IMR-90 (cell line): ENCODE measurements at regions not wholly inside any gene's neighbourhood (a gene's known extent, or its start where the extent isn't known, plus 50 kb on each side); places are given as distances from the start of the nearest gene placed in this dataset.

Source experiments
- ATAC-seq: fragments of 200-7000 bp; cut with Tn5 transposase; 2 replicates; pipeline ENCODE4 v1.9.1; 2020; ENCODE audit warnings: low read depth, mild to moderate bottlenecking, moderate library complexity
- BruUV-seq: library from RNA; stranded (reverse); fragments of 400-500 nt; replicated peaks from 2 replicates; lab custom pipeline; 2021; lab: Mats Ljungman, UMichigan
- CTCF ChIA-PET: fragments of 300-600 bp; formaldehyde crosslinking; extraction: SDS; loops from one replicate; lab custom pipeline; 2021; ENCODE audit warnings: antibody characterized with exemption; lab: Yijun Ruan, JAX
- POLR2A ChIA-PET: fragments of 300-600 bp; sonication (Branson Sonifier 250); formaldehyde crosslinking; loops from one replicate; lab custom pipeline; 2022; ENCODE audit warnings: antibody characterized with exemption; ENCODE audit not compliant: unreplicated experiment; lab: Charles Lee
- DNase-seq: peaks from one replicate; pipeline ENCODE4 v3.0.0; 2013
- H2AFZ ChIP-seq: replicated peaks from 2 replicates; pipeline ENCODE3; 2013; ENCODE audit warnings: low read length, mild to moderate bottlenecking; ENCODE audit not compliant: poor library complexity
- H2AK5ac ChIP-seq: 2 replicates; pipeline ENCODE4 v1.6.1; 2013; ENCODE audit warnings: low read depth, low read length, inconsistent platforms
- H2AK9ac ChIP-seq: replicated peaks from 2 replicates; pipeline ENCODE3; 2013; ENCODE audit warnings: mild to moderate bottlenecking, low read depth, low read length, moderate library complexity; ENCODE audit not compliant: poor library complexity
- H2BK120ac ChIP-seq: 2 replicates; pipeline ENCODE4 v1.6.1; 2013; ENCODE audit warnings: low read depth, low read length, inconsistent platforms
- H2BK15ac ChIP-seq: 3 replicates; pipeline ENCODE4 v1.6.1; 2013; ENCODE audit warnings: low read depth, low read length, inconsistent platforms
- H2BK20ac ChIP-seq: 2 replicates; pipeline ENCODE4 v1.6.1; 2013; ENCODE audit warnings: low read depth, mild to moderate bottlenecking, inconsistent platforms, low read length, moderate library complexity
- H2BK5ac ChIP-seq: 2 replicates; pipeline ENCODE4 v1.6.1; 2013; ENCODE audit warnings: mild to moderate bottlenecking, low read depth, low read length, inconsistent platforms; ENCODE audit not compliant: poor library complexity, severe bottlenecking
- H3K14ac ChIP-seq: replicated peaks from 2 replicates; pipeline ENCODE4 v1.6.1; 2013; ENCODE audit warnings: low read depth, low read length, inconsistent platforms
- H3K18ac ChIP-seq: 2 replicates; pipeline ENCODE4 v1.6.1; 2013; ENCODE audit warnings: low read depth, low read length, control low read depth
- H3K23ac ChIP-seq: 2 replicates; pipeline ENCODE4 v1.6.1; 2013; ENCODE audit warnings: low read depth, low read length, inconsistent platforms
- H3K27ac ChIP-seq: 2 replicates; pipeline ENCODE4 v1.5.1; 2013; ENCODE audit warnings: mild to moderate bottlenecking, control low read depth, low read length; ENCODE audit not compliant: insufficient read depth
- H3K27me3 ChIP-seq: 2 replicates; pipeline ENCODE4 v1.6.1; 2013; ENCODE audit warnings: low read length; ENCODE audit not compliant: control insufficient read depth, insufficient read depth
- H3K36me3 ChIP-seq: 2 replicates; pipeline ENCODE4 v1.6.1; 2013; ENCODE audit warnings: low read length, mixed read lengths; ENCODE audit not compliant: control insufficient read depth, insufficient read depth
- H3K4ac ChIP-seq: 2 replicates; pipeline ENCODE4 v1.6.1; 2013; ENCODE audit warnings: low read depth, low read length, inconsistent platforms
- H3K4me1 ChIP-seq: 2 replicates; pipeline ENCODE4 v1.6.1; 2013; ENCODE audit warnings: low read length, mixed read lengths; ENCODE audit not compliant: control insufficient read depth, insufficient read depth
- H3K4me2 ChIP-seq: 2 replicates; pipeline ENCODE4 v1.6.1; 2013; ENCODE audit warnings: low read depth, mild to moderate bottlenecking, control low read depth, low read length, moderate library complexity
- H3K4me3 ChIP-seq: 2 replicates; pipeline ENCODE4 v1.5.1; 2013; ENCODE audit warnings: low read depth, mild to moderate bottlenecking, control low read depth, low read length, moderate library complexity; ENCODE audit not compliant: insufficient read depth
- H3K56ac ChIP-seq: 2 replicates; pipeline ENCODE4 v1.6.1; 2013; ENCODE audit warnings: low read length, inconsistent platforms; ENCODE audit not compliant: insufficient read depth; ENCODE audit errors: extremely low read depth
- H3K79me1 ChIP-seq, 2 experiments: 2 replicates each; pipeline ENCODE4 v1.6.1; 2013; ENCODE audit warnings: low read length in 2 of 2, inconsistent platforms in 1 of 2, low read depth in 1 of 2
- H3K9ac ChIP-seq: 2 replicates; pipeline ENCODE4 v1.6.1; 2013; ENCODE audit warnings: low read depth, low read length, control low read depth
- H3K9me1 ChIP-seq: 2 replicates; pipeline ENCODE4 v1.6.1; 2013; ENCODE audit warnings: low read length, inconsistent platforms; ENCODE audit not compliant: insufficient read depth
- H3K9me3 ChIP-seq: 2 replicates; pipeline ENCODE4 v1.6.1; 2013; ENCODE audit warnings: low read length; ENCODE audit not compliant: control insufficient read depth, insufficient read depth
- H4K20me1 ChIP-seq: 2 replicates; pipeline ENCODE4 v1.6.1; 2013; ENCODE audit warnings: low read length, inconsistent platforms; ENCODE audit not compliant: insufficient read depth
- H4K5ac ChIP-seq: 2 replicates; pipeline ENCODE4 v1.6.1; 2013; ENCODE audit warnings: mild to moderate bottlenecking, low read depth, low read length, control low read depth
- H4K8ac ChIP-seq, 2 experiments: 2 replicates each; pipeline ENCODE4 v1.6.1; 2013; ENCODE audit warnings: low read depth in 2 of 2, low read length in 2 of 2, control low read depth in 1 of 2, inconsistent platforms in 1 of 2
- H4K91ac ChIP-seq: 2 replicates; pipeline ENCODE4 v1.6.1; 2013; ENCODE audit warnings: low read depth, low read length, inconsistent platforms; ENCODE audit not compliant: insufficient read depth
- CEBPB ChIP-seq: IDR thresholded peaks from 2 replicates; pipeline ENCODE4 v1.6.1; 2012; ENCODE audit warnings: low read depth, low read length, improper control_type of control experiment
- CHD1 ChIP-seq: IDR thresholded peaks from 2 replicates; pipeline ENCODE4 v1.6.1; 2012; ENCODE audit warnings: low read depth, low read length, improper control_type of control experiment
- CTCF ChIP-seq: conservative IDR thresholded peaks from 2 replicates; pipeline ENCODE4 v1.5.1; 2012; ENCODE audit warnings: mild to moderate bottlenecking, low read depth, low read length, improper control_type of control experiment
- ELK1 ChIP-seq: fragments of 150-350 bp; IDR thresholded peaks from 2 replicates; pipeline ENCODE4 v1.6.1; 2016; ENCODE audit warnings: low read depth, mild to moderate bottlenecking, low read length, moderate library complexity, borderline replicate concordance
- MAFK ChIP-seq: IDR thresholded peaks from 2 replicates; pipeline ENCODE4 v1.6.1; 2012; ENCODE audit warnings: low read depth, low read length, improper control_type of control experiment
- MAZ ChIP-seq: IDR thresholded peaks from 2 replicates; pipeline ENCODE4 v1.6.1; 2012; ENCODE audit warnings: low read depth, mild to moderate bottlenecking, low read length, improper control_type of control experiment, moderate library complexity, borderline replicate concordance
- NFE2L2 ChIP-seq: fragments of 150-350 bp; IDR thresholded peaks from 2 replicates; pipeline ENCODE4 v1.6.1; 2016; ENCODE audit warnings: low read depth, mild to moderate bottlenecking, low read length
- POLR2A ChIP-seq: IDR thresholded peaks from 2 replicates; pipeline ENCODE4 v1.6.1; 2012; ENCODE audit warnings: mild to moderate bottlenecking, low read depth, low read length
- RAD21 ChIP-seq: IDR thresholded peaks from 2 replicates; pipeline ENCODE4 v1.6.1; 2012; ENCODE audit warnings: low read length, improper control_type of control experiment
- RCOR1 ChIP-seq: IDR thresholded peaks from 2 replicates; pipeline ENCODE4 v1.6.1; 2012; ENCODE audit warnings: mild to moderate bottlenecking, low read length, improper control_type of control experiment; ENCODE audit not compliant: insufficient replicate concordance
- RFX5 ChIP-seq: IDR thresholded peaks from 2 replicates; pipeline ENCODE4 v1.8.0; 2012; ENCODE audit warnings: low read depth, mild to moderate bottlenecking, low read length, moderate library complexity
- SMC3 ChIP-seq: fragments of 150-350 bp; IDR thresholded peaks from 2 replicates; pipeline ENCODE4 v1.6.1; 2016; ENCODE audit warnings: low read depth, mild to moderate bottlenecking, antibody characterized with exemption, low read length, moderate library complexity
- USF2 ChIP-seq: fragments of 150-350 bp; IDR thresholded peaks from 2 replicates; pipeline ENCODE4 v1.6.1; 2017; ENCODE audit warnings: mild to moderate bottlenecking, antibody characterized with exemption, low read length, low read depth
- WGBS, 2 experiments: methylation state at CpG; one replicate each; pipeline versions ENCODE4 v1.1.5 to v1.1.7; 2013; ENCODE audit warnings: missing lambda C conversion rate in 2 of 2; ENCODE audit not compliant: insufficient read length in 1 of 2; ENCODE audit errors: extremely low coverage in 2 of 2; 5-methylcytosine and 5-hydroxymethylcytosine counted together
- dilution Hi-C: fragments of 300-500 bp; cut with HindIII; formaldehyde crosslinking; loops from one replicate; pipeline ENCODE4 v1.14.3; 2018; ENCODE audit warnings: low sequenced_read_pairs; ENCODE audit not compliant: unreplicated experiment
- in situ Hi-C: fragments of 300-500 bp; cut with MboI; formaldehyde crosslinking; loops from 3 replicates; pipeline ENCODE4 v1.14.3; 2019; ENCODE audit warnings: low sequenced_read_pairs, inconsistent platforms, mixed read lengths
- intact Hi-C: fragments of 100-400 bp; cut with micrococcal nuclease; formaldehyde crosslinking; loops from 2 replicates; pipeline ENCODE4 v1.10.0; 2022

- no peak overlapping the region for H2BK120ac ChIP-seq
- H4K20me1 ChIP-seq: no peaks in the 10 kb centered on the region
- no peak overlapping the region for H3K23ac ChIP-seq
- H3K27me3 ChIP-seq: no peaks in the 10 kb centered on the region
- H3K9me3 ChIP-seq: peaks cover 13% of the 10 kb centered on the region; the same call in 1 of the 2 replicates
- H3K4me2 ChIP-seq: no peak overlapping the region
- H4K8ac ChIP-seq: no peak overlapping the region
- ChIA-PET POLR2A (no interaction called here), CTCF (no interaction called here)
- no peak overlapping the region for H2BK20ac ChIP-seq
- H3K9me1 ChIP-seq: no peaks in the 10 kb centered on the region
- no peaks in the 10 kb centered on the region for H3K79me1 ChIP-seq
- H2AFZ ChIP-seq: no peak overlapping the region
- no peak overlapping the region for H2AK9ac ChIP-seq
- no peak overlapping the region for H4K5ac ChIP-seq
- H2BK15ac ChIP-seq: no peak overlapping the region
- H3K4me3 ChIP-seq: no peak overlapping the region
- no peak overlapping the region for H4K91ac ChIP-seq
- no peak overlapping the region for H3K56ac ChIP-seq
- dilution Hi-C loops: no loop called here
- DNase-seq (no peak), ATAC-seq (no peak)
- in situ Hi-C loops: no loop called here
- H2AK5ac ChIP-seq: no peak overlapping the region
- intact Hi-C loops: no loop called here
- no peak overlapping the region for H2BK5ac ChIP-seq
- no peaks in the 10 kb centered on the region for H3K4me1 ChIP-seq
- TF ChIP-seq POLR2A (no peak), MAZ (no peak), USF2 (no peak), CTCF (no peak), MAFK (no peak), RCOR1 (no peak), CHD1 (no peak), SMC3 (no peak), NFE2L2 (no peak), RAD21 (no peak), RFX5 (no peak), ELK1 (no peak), CEBPB (no peak)
- H3K14ac ChIP-seq: no peak overlapping the region
- H3K4ac ChIP-seq: no peak overlapping the region
- no peaks in the 10 kb centered on the region for H3K36me3 ChIP-seq
- no TSS peak for BruUV-seq
- H3K27ac ChIP-seq: no peak overlapping the region
- H3K9ac ChIP-seq: no peak overlapping the region
- no CpG with 5 or more reads among the region's 1 CpG for WGBS, 2 experiments
- H3K18ac ChIP-seq: no peak overlapping the region
Observed at GRCh38 chr16:9499941-9500593, 408.6 kb downstream of the HAPSTR1 start.
